ENCODE measurements at regions not wholly inside any gene's neighbourhood (a gene's known extent, or its start where the extent isn't known, plus 50 kb on each side); places are given as distances from the start of the nearest gene placed in this dataset.

- no peak overlapping the region for H2AFZ ChIP-seq
- no peak overlapping the region for H3K4me3 Mint-ChIP-seq
- no peak overlapping the region for H3K4me3 ChIP-seq
- TF ChIP-seq JUNB (IDR thresholded peaks at IDR 0.05; ENCODE audit: unreplicated experiment) (no peak), CREB1 (CRISPR knock-in tag; IDR thresholded peaks at IDR 0.05; ENCODE audit: low read depth) (no peak)
- no peaks in the 10 kb centered on the region for H3K36me3 ChIP-seq (ENCODE audit: insufficient read depth)
- 0 out of 3 replicates have a peak, but pooled peaks cover 3% of the 10 kb centered on the region for H3K4me1 Mint-ChIP-seq
- peaks cover 8% of the 10 kb centered on the region; the same call in 1 of the 2 replicates for H3K4me1 ChIP-seq (ENCODE audit: insufficient read depth)
- H3K4me2 ChIP-seq = no peak overlapping the region
- no peak for DNase-seq (ENCODE audit: low spot score)
- ATAC-seq = no peak
- no peaks in the 10 kb centered on the region for H4K20me1 ChIP-seq (replicated peaks; ENCODE audit: insufficient read depth)
- no peaks in the 10 kb centered on the region for H3K9me3 Mint-ChIP-seq
- H3F3A ChIP-seq (replicated peaks; ENCODE audit: low read depth) = no peaks in the 10 kb centered on the region
- H3K27me3 ChIP-seq (ENCODE audit: insufficient read depth) = no peaks in the 10 kb centered on the region
- peaks cover 14% of the 10 kb centered on the region; the same call in 1 of the 2 replicates for H3K9me2 ChIP-seq (ENCODE audit: insufficient read depth)
- no peak overlapping the region for H3K27ac ChIP-seq (ENCODE audit: low read depth)
- no peaks in the 10 kb centered on the region for H3K36me3 Mint-ChIP-seq (ENCODE audit: low read depth)
- H3K27me3 Mint-ChIP-seq (ENCODE audit: insufficient read depth, low read depth, poor library complexity) = no peaks in the 10 kb centered on the region
- no peaks in the 10 kb centered on the region for H3K79me2 ChIP-seq (replicated peaks; ENCODE audit: insufficient read depth)
- H3K27ac Mint-ChIP-seq = no peak overlapping the region
These were observed 299.0 kb upstream of the GADL1 start for GRCh38 chr3:31193429-31193828.

- Histone ChIP-seq H3K4me2 (no peak overlapping the region), H3K27me3 (ENCODE audit: insufficient read depth) (no peaks in the 10 kb centered on the region), H2AFZ (no peak overlapping the region), H3K36me3 (ENCODE audit: insufficient read depth) (no peaks in the 10 kb centered on the region), H3K4me1 (ENCODE audit: insufficient read depth) (peaks cover 8% of the 10 kb centered on the region; the same call in 1 of the 2 replicates), H3K4me3 (no peak overlapping the region), H3K9me2 (ENCODE audit: insufficient read depth) (peaks cover 18% of the 10 kb centered on the region), H4K20me1 (replicated peaks; ENCODE audit: insufficient read depth) (no peaks in the 10 kb centered on the region), H3F3A (replicated peaks; ENCODE audit: low read depth) (no peaks in the 10 kb centered on the region), H3K79me2 (replicated peaks; ENCODE audit: insufficient read depth) (no peaks in the 10 kb centered on the region), H3K27ac (ENCODE audit: low read depth) (no peak overlapping the region)
- no peak overlapping the region for H3K27ac Mint-ChIP-seq
- H3K36me3 Mint-ChIP-seq (ENCODE audit: low read depth) = no peaks in the 10 kb centered on the region
- no peak for ATAC-seq
- H3K9me3 Mint-ChIP-seq = no peaks in the 10 kb centered on the region
- H3K4me3 Mint-ChIP-seq = no peak overlapping the region
- no peak for TF ChIP-seq ZNF114 (CRISPR knock-in tag; IDR thresholded peaks at IDR 0.05)
- TF ChIP-seq NANOG (IDR thresholded peaks at IDR 0.05; ENCODE audit: borderline replicate concordance) = no peak
- no peak for TF ChIP-seq EZH2phosphoT487 (IDR thresholded peaks at IDR 0.05; ENCODE audit: unreplicated experiment)
- no peak for TF ChIP-seq EZH2 (IDR thresholded peaks at IDR 0.05; ENCODE audit: low read depth, unreplicated experiment)
- no peak for TF ChIP-seq REST (IDR thresholded peaks at IDR 0.05; ENCODE audit: unreplicated experiment)
- TF ChIP-seq CREB1 (CRISPR knock-in tag; IDR thresholded peaks at IDR 0.05; ENCODE audit: low read depth) = no peak
- TF ChIP-seq ZNF331 (CRISPR knock-in tag; IDR thresholded peaks at IDR 0.05; ENCODE audit: low read depth) = no peak
- H3K27me3 Mint-ChIP-seq (ENCODE audit: insufficient read depth, low read depth, poor library complexity) = no peaks in the 10 kb centered on the region
- H3K4me1 Mint-ChIP-seq = 0 out of 3 replicates have a peak, but pooled peaks cover 3% of the 10 kb centered on the region
- no peak for DNase-seq (ENCODE audit: low spot score)
These were observed 299.4 kb upstream of the GADL1 start for GRCh38 chr3:31193871-31194270.
